ENCODE measurements at regions not wholly inside any gene's neighbourhood (a gene's known extent, or its start where the extent isn't known, plus 50 kb on each side); places are given as distances from the start of the nearest gene placed in this dataset.

GRCh38 chr9:27963836-27964235 is 390.6 kb upstream of the C9orf72 start:
- no peak for TF ChIP-seq CTCF (IDR thresholded peaks at IDR 0.05)
- no peak for ATAC-seq (ENCODE audit: low FRiP score)
- DNase-seq (ENCODE audit: low spot score): no peak

- no peak for ATAC-seq (ENCODE audit: low FRiP score)
- no peak for DNase-seq (ENCODE audit: low spot score)
- no peak for TF ChIP-seq CTCF (IDR thresholded peaks at IDR 0.05)
These were observed 393.9 kb upstream of the C9orf72 start for GRCh38 chr9:27967210-27967609.

- DNase-seq (ENCODE audit: low spot score): no peak
- TF ChIP-seq CTCF (IDR thresholded peaks at IDR 0.05): no peak
- no peak for ATAC-seq (ENCODE audit: low FRiP score)
These were observed 404.6 kb upstream of the C9orf72 start for GRCh38 chr9:27977931-27978330.

- ATAC-seq (ENCODE audit: low FRiP score) (no peak), DNase-seq (ENCODE audit: low spot score) (no peak)
- no peak for TF ChIP-seq CTCF (IDR thresholded peaks at IDR 0.05)
These were observed 412.4 kb upstream of the C9orf72 start for GRCh38 chr9:27985714-27986113.

GRCh38 chr9:27990524-27990923 is 417.2 kb upstream of the C9orf72 start:
- no peak for TF ChIP-seq CTCF (IDR thresholded peaks at IDR 0.05)
- no peak for ATAC-seq (ENCODE audit: low FRiP score)
- DNase-seq (ENCODE audit: low spot score): no peak

GRCh38 chr9:27991221-27991620 is 417.9 kb upstream of the C9orf72 start:
- no peak for ATAC-seq (ENCODE audit: low FRiP score)
- TF ChIP-seq CTCF (IDR thresholded peaks at IDR 0.05): no peak
- DNase-seq (ENCODE audit: low spot score): no peak

GRCh38 chr9:28001096-28001495 is 427.8 kb upstream of the C9orf72 start:
- DNase-seq (ENCODE audit: low spot score): no peak
- ATAC-seq (ENCODE audit: low FRiP score): no peak
- TF ChIP-seq CTCF (IDR thresholded peaks at IDR 0.05): no peak
